ENCODE measurements at regions not wholly inside any gene's neighbourhood (a gene's known extent, or its start where the extent isn't known, plus 50 kb on each side); places are given as distances from the start of the nearest gene placed in this dataset.

GRCh38 chr18:67081482-67082211 lies 434.9 kb downstream of the DSEL start:
- H3K4me3 ChIP-seq (replicated peaks; ENCODE audit: insufficient read depth, low read length) = no peak overlapping the region
- no peaks in the 10 kb centered on the region for H3K27me3 ChIP-seq (ENCODE audit: insufficient read depth, poor library complexity, severe bottlenecking)
- no peak for DNase-seq (ENCODE audit: low read depth in 1 of 2, low spot score in 1 of 2)
- TF ChIP-seq REST (IDR thresholded peaks at IDR 0.05; ENCODE audit: insufficient replicate concordance, low read depth) (no peak), SPI1 (IDR thresholded peaks at IDR 0.05; ENCODE audit: borderline replicate concordance, low read depth) (no peak), POLR2AphosphoS5 (IDR thresholded peaks at IDR 0.05; ENCODE audit: low read depth) (no peak), GABPA (IDR thresholded peaks at IDR 0.05; ENCODE audit: low read depth) (no peak), CTCF (IDR thresholded peaks at IDR 0.05; ENCODE audit: insufficient read depth, low read length) (no peak)
- no peak overlapping the region for H3K27ac ChIP-seq (replicated peaks)

GRCh38 chr18:67080601-67081000 lies 435.9 kb downstream of the DSEL start:
- TF ChIP-seq SPI1 (IDR thresholded peaks at IDR 0.05; ENCODE audit: borderline replicate concordance, low read depth) = no peak
- no peak for TF ChIP-seq POLR2AphosphoS5 (IDR thresholded peaks at IDR 0.05; ENCODE audit: low read depth)
- TF ChIP-seq GABPA (IDR thresholded peaks at IDR 0.05; ENCODE audit: low read depth) = no peak
- no peak for TF ChIP-seq REST (IDR thresholded peaks at IDR 0.05; ENCODE audit: insufficient replicate concordance, low read depth)
- TF ChIP-seq CTCF (IDR thresholded peaks at IDR 0.05; ENCODE audit: insufficient read depth, low read length) = no peak
- Histone ChIP-seq H3K4me3 (replicated peaks; ENCODE audit: insufficient read depth, low read length) (no peak overlapping the region), H3K27ac (replicated peaks) (no peak overlapping the region), H3K27me3 (ENCODE audit: insufficient read depth, poor library complexity, severe bottlenecking) (no peaks in the 10 kb centered on the region)
- no peak for DNase-seq (ENCODE audit: low read depth in 1 of 2, low spot score in 1 of 2)

GRCh38 chr18:67074309-67074708 lies 442.2 kb downstream of the DSEL start:
- no peak for DNase-seq (ENCODE audit: low read depth in 1 of 2, low spot score in 1 of 2)

More at GRCh38 chr18:67074309-67074708, 442.2 kb downstream of the DSEL start:
- no peak for TF ChIP-seq CTCF (IDR thresholded peaks at IDR 0.05; ENCODE audit: insufficient read depth, low read length)
- no peak for TF ChIP-seq GABPA (IDR thresholded peaks at IDR 0.05; ENCODE audit: low read depth)
- no peak for TF ChIP-seq REST (IDR thresholded peaks at IDR 0.05; ENCODE audit: insufficient replicate concordance, low read depth)
- no peak for TF ChIP-seq SPI1 (IDR thresholded peaks at IDR 0.05; ENCODE audit: borderline replicate concordance, low read depth)
- TF ChIP-seq POLR2AphosphoS5 (IDR thresholded peaks at IDR 0.05; ENCODE audit: low read depth) = no peak
- Histone ChIP-seq H3K4me3 (replicated peaks; ENCODE audit: insufficient read depth, low read length) (no peak overlapping the region), H3K27ac (replicated peaks) (no peak overlapping the region), H3K27me3 (ENCODE audit: insufficient read depth, poor library complexity, severe bottlenecking) (no peaks in the 10 kb centered on the region)
